Adrenal gland (tissue), 5 donors: ENCODE measurements at regions not wholly inside any gene's neighbourhood (a gene's known extent, or its start where the extent isn't known, plus 50 kb on each side); places are given as distances from the start of the nearest gene placed in this dataset.

Experiments
- CTCF ChIP-seq, 6 experiments: fragments of 450-650 bp in 4 of 6; fragments of 200-600 bp in 2 of 6; sonication (generic) in 1 of 6; IDR thresholded peaks; 1 replicate in 5 of 6; 2 replicates in 1 of 6; pipeline versions ENCODE4 v1.5.1 to v1.8.0; 2016 to 2021; ENCODE audit warnings: antibody characterized with exemption in 6 of 6, mild to moderate bottlenecking in 2 of 6, moderate library complexity in 1 of 6
- POLR2A ChIP-seq, 2 donors: fragments of 450-650 bp; IDR thresholded peaks; one replicate each; pipeline ENCODE4 v1.6.1; 2017; ENCODE audit warnings: antibody characterized with exemption in 2 of 2, mild to moderate bottlenecking in 2 of 2, moderate library complexity in 1 of 2
- donor health status: DM: no; HTN: no; CAD: no.

DNA sequence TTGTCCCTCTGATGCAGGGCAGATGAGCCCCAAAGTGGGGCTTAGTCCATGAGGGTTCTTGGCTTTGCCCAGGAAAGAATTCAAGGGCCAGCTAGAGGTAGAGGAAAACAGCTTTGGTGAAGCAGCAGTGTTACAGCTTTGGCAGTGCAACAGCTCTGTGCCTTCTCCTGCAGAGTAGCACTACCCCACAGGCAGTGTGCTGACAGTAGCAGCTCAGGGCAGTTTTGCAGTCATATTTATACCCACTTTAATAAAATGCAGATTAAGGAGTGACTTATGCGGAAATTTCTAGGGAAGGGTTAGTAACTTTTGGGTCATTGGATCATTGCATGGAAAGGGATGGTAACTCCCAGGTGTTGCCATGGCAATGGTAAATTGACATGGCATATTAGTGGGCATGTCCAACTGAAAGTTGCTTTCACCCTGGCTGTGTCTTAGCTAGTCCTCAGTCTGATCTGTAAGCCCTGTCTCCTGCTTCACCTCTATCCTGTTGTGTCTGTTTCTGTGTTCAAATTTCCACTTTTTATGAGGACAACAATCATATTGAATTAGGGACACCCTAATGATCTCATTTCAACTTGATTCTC, 241.3 kb upstream of the C2CD4B start:
- no peak for TF ChIP-seq CTCF (IDR thresholded peaks at IDR 0.05)
- no peak for TF ChIP-seq POLR2A (IDR thresholded peaks at IDR 0.05)
